Vagina (tissue), 2 donors: ENCODE measurements at regions not wholly inside any gene's neighbourhood (a gene's known extent, or its start where the extent isn't known, plus 50 kb on each side); places are given as distances from the start of the nearest gene placed in this dataset.

Experiments used
- POLR2A ChIP-seq, 2 donors: fragments of 450-650 bp; IDR thresholded peaks; one replicate each; pipeline ENCODE4 v1.6.1; 2017; ENCODE audit warnings: antibody characterized with exemption in 2 of 2, mild to moderate bottlenecking in 2 of 2, moderate library complexity in 2 of 2
- TF ChIP-seq, protein P1 (sequence below), 3 experiments: fragments of 450-650 bp in 2 of 3; fragments of 200-600 bp in 1 of 3; sonication (generic) in 1 of 3; IDR thresholded peaks; one replicate each; pipeline ENCODE4 v1.5.1; 2017 to 2019; ENCODE audit warnings: antibody characterized with exemption in 3 of 3, mild to moderate bottlenecking in 2 of 3, moderate library complexity in 2 of 3

DNA sequence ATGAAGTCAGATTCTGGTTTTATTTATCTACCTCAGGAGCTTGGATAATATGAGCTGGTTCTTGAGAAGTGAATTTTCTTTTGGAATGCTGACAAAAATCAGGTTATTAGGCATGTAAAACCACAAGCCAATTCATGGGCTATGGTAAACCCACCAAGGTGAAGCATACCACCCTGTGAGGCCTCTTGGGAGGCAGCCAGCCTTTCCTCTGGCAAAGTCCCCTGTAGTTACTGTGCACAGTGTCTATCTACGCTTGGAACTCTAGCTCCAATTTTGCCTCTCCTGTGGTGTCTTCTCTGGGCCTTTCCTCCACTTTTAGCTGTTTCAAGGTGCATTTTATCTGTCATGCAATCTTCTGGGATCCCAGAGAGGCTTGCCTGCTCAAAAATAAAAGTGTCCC lies 242.7 kb upstream of the ZSWIM2 start:
- no peak for TF ChIP-seq POLR2A (IDR thresholded peaks at IDR 0.05)
- TF ChIP-seq, protein P1, sequence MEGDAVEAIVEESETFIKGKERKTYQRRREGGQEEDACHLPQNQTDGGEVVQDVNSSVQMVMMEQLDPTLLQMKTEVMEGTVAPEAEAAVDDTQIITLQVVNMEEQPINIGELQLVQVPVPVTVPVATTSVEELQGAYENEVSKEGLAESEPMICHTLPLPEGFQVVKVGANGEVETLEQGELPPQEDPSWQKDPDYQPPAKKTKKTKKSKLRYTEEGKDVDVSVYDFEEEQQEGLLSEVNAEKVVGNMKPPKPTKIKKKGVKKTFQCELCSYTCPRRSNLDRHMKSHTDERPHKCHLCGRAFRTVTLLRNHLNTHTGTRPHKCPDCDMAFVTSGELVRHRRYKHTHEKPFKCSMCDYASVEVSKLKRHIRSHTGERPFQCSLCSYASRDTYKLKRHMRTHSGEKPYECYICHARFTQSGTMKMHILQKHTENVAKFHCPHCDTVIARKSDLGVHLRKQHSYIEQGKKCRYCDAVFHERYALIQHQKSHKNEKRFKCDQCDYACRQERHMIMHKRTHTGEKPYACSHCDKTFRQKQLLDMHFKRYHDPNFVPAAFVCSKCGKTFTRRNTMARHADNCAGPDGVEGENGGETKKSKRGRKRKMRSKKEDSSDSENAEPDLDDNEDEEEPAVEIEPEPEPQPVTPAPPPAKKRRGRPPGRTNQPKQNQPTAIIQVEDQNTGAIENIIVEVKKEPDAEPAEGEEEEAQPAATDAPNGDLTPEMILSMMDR (IDR thresholded peaks at IDR 0.05): no peak
